Loucy (cell line): ENCODE measurements at regions not wholly inside any gene's neighbourhood (a gene's known extent, or its start where the extent isn't known, plus 50 kb on each side); places are given as distances from the start of the nearest gene placed in this dataset.

ENCODE experiments used
- H2AFZ ChIP-seq: fragments of 200-600 bp; sonication (generic); 2 replicates; pipeline ENCODE4 v1.6.0; 2016; ENCODE audit warnings: antibody characterized with exemption, mild to moderate bottlenecking, low read length, moderate library complexity
- H3F3A ChIP-seq: fragments of 200-600 bp; 2 replicates; pipeline ENCODE4 v1.6.0; 2016; ENCODE audit warnings: antibody characterized with exemption, low read depth, mild to moderate bottlenecking
- H3K27me3 ChIP-seq: fragments of 200-600 bp; sonication (generic); 2 replicates; pipeline ENCODE4 v1.6.1; 2014; ENCODE audit warnings: low read length, mild to moderate bottlenecking; ENCODE audit not compliant: insufficient read depth, poor library complexity, severe bottlenecking
- H3K36me3 ChIP-seq: fragments of 200-600 bp; sonication (generic); 2 replicates; pipeline ENCODE4 v1.6.1; 2016; ENCODE audit warnings: low read length; ENCODE audit not compliant: insufficient read depth
- H3K4me1 ChIP-seq: fragments of 200-600 bp; sonication (generic); 2 replicates; pipeline ENCODE4 v1.5.1; 2014; ENCODE audit warnings: low read length, mild to moderate bottlenecking; ENCODE audit not compliant: insufficient read depth, poor library complexity, severe bottlenecking
- H3K4me2 ChIP-seq: fragments of 200-600 bp; sonication (generic); 2 replicates; pipeline ENCODE4 v1.6.0; 2014; ENCODE audit warnings: antibody characterized with exemption, low read length, low read depth, mild to moderate bottlenecking; ENCODE audit not compliant: poor library complexity, severe bottlenecking
- H3K4me3 ChIP-seq: fragments of 200-600 bp; sonication (generic); 2 replicates; pipeline ENCODE4 v1.5.1; 2014; ENCODE audit warnings: low read length, mild to moderate bottlenecking, mixed read lengths; ENCODE audit not compliant: poor library complexity, severe bottlenecking
- H3K79me2 ChIP-seq: fragments of 200-600 bp; sonication (generic); 2 replicates; pipeline ENCODE4 v1.6.1; 2014; ENCODE audit warnings: low read length; ENCODE audit not compliant: insufficient read depth
- H3K9ac ChIP-seq: fragments of 200-600 bp; sonication (generic); 2 replicates; pipeline ENCODE4 v1.6.0; 2014; ENCODE audit warnings: mild to moderate bottlenecking, low read depth, low read length, moderate library complexity; ENCODE audit not compliant: poor library complexity, severe bottlenecking
- H3K9me2 ChIP-seq: fragments of 200-600 bp; sonication (generic); replicated peaks from 2 replicates; pipeline ENCODE4 v1.6.1; 2016; ENCODE audit warnings: low read depth, low read length, mixed read lengths
- H3K9me3 ChIP-seq: fragments of 200-600 bp; sonication (generic); 2 replicates; pipeline ENCODE4 v1.6.1; 2014; ENCODE audit warnings: mild to moderate bottlenecking, antibody characterized with exemption, low read length, low read depth; ENCODE audit not compliant: insufficient read depth
- H4K20me1 ChIP-seq: fragments of 200-600 bp; sonication (generic); 2 replicates; pipeline ENCODE4 v1.6.0; 2014; ENCODE audit warnings: antibody characterized with exemption, low read length, mild to moderate bottlenecking; ENCODE audit not compliant: insufficient read depth, poor library complexity, severe bottlenecking
- EZH2phosphoT487 ChIP-seq: fragments of 200-600 bp; IDR thresholded peaks from 2 replicates; pipeline ENCODE4 v1.6.1; 2018; ENCODE audit warnings: antibody characterized with exemption, mild to moderate bottlenecking, moderate library complexity, borderline replicate concordance
- TF ChIP-seq, protein P1 (sequence below): fragments of 200-600 bp; sonication (generic); conservative IDR thresholded peaks from 2 replicates; pipeline ENCODE4 v1.5.1; 2014; ENCODE audit warnings: mild to moderate bottlenecking, antibody characterized with exemption, low read length

DNA sequence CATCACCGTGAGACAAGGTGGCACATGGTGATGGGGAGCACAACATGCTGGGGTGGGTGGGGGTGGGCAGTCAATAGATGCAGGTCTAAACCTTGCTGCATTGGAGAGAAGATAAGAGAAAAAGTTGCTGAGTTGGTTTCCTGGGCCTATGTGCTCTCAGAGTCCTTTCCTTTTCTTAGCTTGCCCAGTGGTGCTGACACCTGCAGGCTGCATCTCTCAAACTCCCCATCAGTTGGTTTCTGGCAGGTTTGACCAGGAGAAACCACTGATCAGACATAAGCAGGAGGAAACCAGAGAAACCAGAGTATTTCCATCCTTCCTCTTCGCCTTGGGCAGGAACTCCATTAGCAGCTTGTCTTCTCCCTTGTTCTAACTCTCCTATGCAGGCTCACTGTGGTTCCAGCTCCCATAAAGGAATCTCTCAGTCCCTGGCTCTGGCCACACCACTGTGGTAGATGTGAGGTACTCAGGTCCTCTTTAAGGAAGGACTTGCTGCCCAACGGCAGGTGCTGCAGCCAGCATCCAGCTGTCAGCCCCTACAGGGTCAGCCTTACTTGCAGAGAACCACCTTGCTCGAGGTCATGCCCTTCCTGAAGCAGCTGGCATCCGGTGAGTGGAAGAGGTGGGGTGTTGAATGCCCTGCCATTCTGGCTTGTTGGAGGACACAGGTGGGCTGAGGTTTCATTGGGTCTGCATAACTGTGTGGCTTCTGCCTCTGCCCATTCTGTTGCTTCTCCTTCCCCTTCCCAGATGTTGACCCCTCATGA is 172.3 kb upstream of the ANKRD28 start:
- Histone ChIP-seq H3K4me1 (no peaks in the 10 kb centered on the region), H2AFZ (no peak overlapping the region), H3K9me3 (no peaks in the 10 kb centered on the region), H3K27me3 (no peaks in the 10 kb centered on the region), H3K79me2 (no peaks in the 10 kb centered on the region), H3K36me3 (no peaks in the 10 kb centered on the region), H4K20me1 (no peaks in the 10 kb centered on the region), H3K4me3 (no peak overlapping the region), H3K9ac (no peak overlapping the region), H3K9me2 (no peaks in the 10 kb centered on the region), H3F3A (no peaks in the 10 kb centered on the region), H3K4me2 (no peak overlapping the region)
- TF ChIP-seq, protein P1, sequence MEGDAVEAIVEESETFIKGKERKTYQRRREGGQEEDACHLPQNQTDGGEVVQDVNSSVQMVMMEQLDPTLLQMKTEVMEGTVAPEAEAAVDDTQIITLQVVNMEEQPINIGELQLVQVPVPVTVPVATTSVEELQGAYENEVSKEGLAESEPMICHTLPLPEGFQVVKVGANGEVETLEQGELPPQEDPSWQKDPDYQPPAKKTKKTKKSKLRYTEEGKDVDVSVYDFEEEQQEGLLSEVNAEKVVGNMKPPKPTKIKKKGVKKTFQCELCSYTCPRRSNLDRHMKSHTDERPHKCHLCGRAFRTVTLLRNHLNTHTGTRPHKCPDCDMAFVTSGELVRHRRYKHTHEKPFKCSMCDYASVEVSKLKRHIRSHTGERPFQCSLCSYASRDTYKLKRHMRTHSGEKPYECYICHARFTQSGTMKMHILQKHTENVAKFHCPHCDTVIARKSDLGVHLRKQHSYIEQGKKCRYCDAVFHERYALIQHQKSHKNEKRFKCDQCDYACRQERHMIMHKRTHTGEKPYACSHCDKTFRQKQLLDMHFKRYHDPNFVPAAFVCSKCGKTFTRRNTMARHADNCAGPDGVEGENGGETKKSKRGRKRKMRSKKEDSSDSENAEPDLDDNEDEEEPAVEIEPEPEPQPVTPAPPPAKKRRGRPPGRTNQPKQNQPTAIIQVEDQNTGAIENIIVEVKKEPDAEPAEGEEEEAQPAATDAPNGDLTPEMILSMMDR: 0 out of 2 replicates have a peak, but pooled peaks have one; percentile 26
- TF ChIP-seq EZH2phosphoT487: no peak

GRCh38 chr3:15973414-15973813 is 175.6 kb upstream of the ANKRD28 start:
- peaks cover 4% of the 10 kb centered on the region for H3K27me3 ChIP-seq
- no peak overlapping the region for H2AFZ ChIP-seq
- H3F3A ChIP-seq: no peaks in the 10 kb centered on the region
- H4K20me1 ChIP-seq: no peaks in the 10 kb centered on the region
- H3K4me2 ChIP-seq: no peak overlapping the region
- no peak overlapping the region for H3K4me3 ChIP-seq
- no peak overlapping the region for H3K9ac ChIP-seq
- no peaks in the 10 kb centered on the region for H3K79me2 ChIP-seq
- no peaks in the 10 kb centered on the region for H3K4me1 ChIP-seq
- TF ChIP-seq, protein P1: no peak
- no peaks in the 10 kb centered on the region for H3K36me3 ChIP-seq
- no peaks in the 10 kb centered on the region for H3K9me2 ChIP-seq
- no peaks in the 10 kb centered on the region for H3K9me3 ChIP-seq

GRCh38 chr3:15973940-15974339 is 176.2 kb upstream of the ANKRD28 start:
- H3F3A ChIP-seq: no peaks in the 10 kb centered on the region
- peaks cover 4% of the 10 kb centered on the region for H3K27me3 ChIP-seq
- no peak overlapping the region for H3K4me2 ChIP-seq
- no peak overlapping the region for H3K9ac ChIP-seq
- no peaks in the 10 kb centered on the region for H4K20me1 ChIP-seq
- TF ChIP-seq EZH2phosphoT487: no peak
- TF ChIP-seq, protein P1: no peak
- H3K9me2 ChIP-seq: no peaks in the 10 kb centered on the region
- H3K4me1 ChIP-seq: no peaks in the 10 kb centered on the region
- peak overlapping the region; percentile 92; the same call in 1 of the 2 replicates for H2AFZ ChIP-seq
- no peaks in the 10 kb centered on the region for H3K79me2 ChIP-seq
- no peak overlapping the region for H3K4me3 ChIP-seq
- no peaks in the 10 kb centered on the region for H3K9me3 ChIP-seq
- no peaks in the 10 kb centered on the region for H3K36me3 ChIP-seq
